Progenitor cell of endocrine pancreas (in vitro differentiated cells): ENCODE measurements at regions not wholly inside any gene's neighbourhood (a gene's known extent, or its start where the extent isn't known, plus 50 kb on each side); places are given as distances from the start of the nearest gene placed in this dataset.

Experiments used
- DNase-seq: peaks from one replicate; pipeline ENCODE4 v3.0.0; 2021; ENCODE audit warnings: low spot score; ENCODE audit not compliant: unreplicated experiment
- H3K27ac Mint-ChIP-seq: 2 replicates; pipeline ENCODE4 v1.8.0; 2021; ENCODE audit warnings: mild to moderate bottlenecking, moderate library complexity, mixed read lengths
- H3K27me3 Mint-ChIP-seq: 2 replicates; pipeline ENCODE4 v1.8.0; 2021; ENCODE audit warnings: mixed read lengths
- H3K36me3 Mint-ChIP-seq: 2 replicates; pipeline ENCODE4 v1.8.0; 2022; ENCODE audit warnings: mixed read lengths; ENCODE audit not compliant: insufficient read depth
- H3K4me1 Mint-ChIP-seq: 2 replicates; pipeline ENCODE4 v1.8.0; 2021; ENCODE audit warnings: low read depth, mixed read lengths
- H3K4me3 Mint-ChIP-seq: 2 replicates; pipeline ENCODE4 v1.8.0; 2021; ENCODE audit warnings: low read depth, mild to moderate bottlenecking, moderate library complexity, mixed read lengths
- H3K9me3 Mint-ChIP-seq: 2 replicates; pipeline ENCODE4 v1.8.0; 2021; ENCODE audit warnings: low read depth, mixed read lengths
- CTCF ChIP-seq: fragments of 200-600 bp; sonication (generic); IDR thresholded peaks from one replicate; pipeline ENCODE4 v1.5.0; 2021; ENCODE audit warnings: antibody characterized with exemption, mild to moderate bottlenecking; ENCODE audit not compliant: unreplicated experiment

GRCh38 chr11:87820011-87820410 is 355.2 kb downstream of the RAB38 start:
- no peak for DNase-seq
- TF ChIP-seq CTCF, result no peak
- Mint-ChIP-seq H3K27me3 (no peaks in the 10 kb centered on the region), H3K9me3 (no peaks in the 10 kb centered on the region), H3K4me1 (no peaks in the 10 kb centered on the region), H3K27ac (no peak overlapping the region), H3K36me3 (no peaks in the 10 kb centered on the region), H3K4me3 (no peak overlapping the region)

GRCh38 chr11:87819151-87819550 is 356.1 kb downstream of the RAB38 start:
- DNase-seq, result no peak
- H3K9me3 Mint-ChIP-seq, result no peaks in the 10 kb centered on the region
- H3K4me3 Mint-ChIP-seq, result no peak overlapping the region
- H3K27ac Mint-ChIP-seq, result no peak overlapping the region
- no peaks in the 10 kb centered on the region for H3K36me3 Mint-ChIP-seq
- no peaks in the 10 kb centered on the region for H3K27me3 Mint-ChIP-seq
- TF ChIP-seq CTCF, result no peak
- H3K4me1 Mint-ChIP-seq, result no peaks in the 10 kb centered on the region

- H3K36me3 Mint-ChIP-seq, result no peaks in the 10 kb centered on the region
- H3K27ac Mint-ChIP-seq, result no peak overlapping the region
- H3K4me1 Mint-ChIP-seq, result no peaks in the 10 kb centered on the region
- no peaks in the 10 kb centered on the region for H3K27me3 Mint-ChIP-seq
- no peak for DNase-seq
- no peak overlapping the region for H3K4me3 Mint-ChIP-seq
- TF ChIP-seq CTCF, result no peak
- H3K9me3 Mint-ChIP-seq, result no peaks in the 10 kb centered on the region
These were observed 362.5 kb downstream of the RAB38 start for GRCh38 chr11:87812571-87813365.

GRCh38 chr11:87810486-87810885 is 364.8 kb downstream of the RAB38 start:
- Mint-ChIP-seq H3K4me1 (no peaks in the 10 kb centered on the region), H3K36me3 (no peaks in the 10 kb centered on the region), H3K27ac (no peak overlapping the region), H3K27me3 (no peaks in the 10 kb centered on the region), H3K9me3 (no peaks in the 10 kb centered on the region), H3K4me3 (no peak overlapping the region)
- no peak for TF ChIP-seq CTCF
- no peak for DNase-seq

- no peak for TF ChIP-seq CTCF
- DNase-seq, result no peak
- H3K4me3 Mint-ChIP-seq, result no peak overlapping the region
- H3K27ac Mint-ChIP-seq, result no peak overlapping the region
- H3K4me1 Mint-ChIP-seq, result no peaks in the 10 kb centered on the region
- no peaks in the 10 kb centered on the region for H3K27me3 Mint-ChIP-seq
- H3K36me3 Mint-ChIP-seq, result no peaks in the 10 kb centered on the region
- no peaks in the 10 kb centered on the region for H3K9me3 Mint-ChIP-seq
These were observed 366.0 kb downstream of the RAB38 start for GRCh38 chr11:87809256-87809655.
